SK-N-SH treated with all-trans-retinoic acid at 6 μM for 48 hours (cell line): ENCODE measurements at regions not wholly inside any gene's neighbourhood (a gene's known extent, or its start where the extent isn't known, plus 50 kb on each side); places are given as distances from the start of the nearest gene placed in this dataset.

Experiments used
- CREB5 ChIP-seq: fragments of 250-450 bp; sonication (Bioruptor Pico); IDR thresholded peaks from 2 replicates; pipeline ENCODE4 v1.5.1; 2020; ENCODE audit warnings: low read depth, mild to moderate bottlenecking, moderate library complexity
- GLIS3 ChIP-seq: fragments of 250-450 bp; sonication (Bioruptor Pico); IDR thresholded peaks from 2 replicates; pipeline ENCODE4 v1.5.0; 2020; ENCODE audit warnings: mild to moderate bottlenecking, moderate library complexity
- TCF4 ChIP-seq: fragments of 250-450 bp; sonication (Bioruptor Pico); IDR thresholded peaks from 2 replicates; pipeline ENCODE4 v1.8.0; 2021; ENCODE audit warnings: mild to moderate bottlenecking, moderate library complexity, borderline replicate concordance
- TOX ChIP-seq: fragments of 250-450 bp; sonication (Bioruptor Pico); IDR thresholded peaks from 2 replicates; pipeline ENCODE4 v1.8.0; 2021; ENCODE audit warnings: mild to moderate bottlenecking, moderate library complexity, borderline replicate concordance
- TF ChIP-seq, protein P1 (sequence below): fragments of 250-450 bp; sonication (Bioruptor Pico); IDR thresholded peaks from 2 replicates; pipeline ENCODE4 v1.8.0; 2021; ENCODE audit warnings: low read depth, mild to moderate bottlenecking, moderate library complexity, borderline replicate concordance
- TF ChIP-seq, protein P2 (sequence below): fragments of 250-450 bp; sonication (Bioruptor Pico); IDR thresholded peaks from 2 replicates; pipeline ENCODE4 v1.8.0; 2020; ENCODE audit warnings: mild to moderate bottlenecking, moderate library complexity, borderline replicate concordance

GRCh38 chr15:62297933-62298332 lies 132.8 kb upstream of the C2CD4B start:
- TF ChIP-seq, protein P1, sequence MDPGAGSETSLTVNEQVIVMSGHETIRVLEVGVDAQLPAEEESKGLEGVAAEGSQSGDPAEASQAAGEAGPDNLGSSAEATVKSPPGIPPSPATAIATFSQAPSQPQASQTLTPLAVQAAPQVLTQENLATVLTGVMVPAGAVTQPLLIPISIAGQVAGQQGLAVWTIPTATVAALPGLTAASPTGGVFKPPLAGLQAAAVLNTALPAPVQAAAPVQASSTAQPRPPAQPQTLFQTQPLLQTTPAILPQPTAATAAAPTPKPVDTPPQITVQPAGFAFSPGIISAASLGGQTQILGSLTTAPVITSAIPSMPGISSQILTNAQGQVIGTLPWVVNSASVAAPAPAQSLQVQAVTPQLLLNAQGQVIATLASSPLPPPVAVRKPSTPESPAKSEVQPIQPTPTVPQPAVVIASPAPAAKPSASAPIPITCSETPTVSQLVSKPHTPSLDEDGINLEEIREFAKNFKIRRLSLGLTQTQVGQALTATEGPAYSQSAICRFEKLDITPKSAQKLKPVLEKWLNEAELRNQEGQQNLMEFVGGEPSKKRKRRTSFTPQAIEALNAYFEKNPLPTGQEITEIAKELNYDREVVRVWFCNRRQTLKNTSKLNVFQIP (CRISPR knock-in tag), result no peak
- TF ChIP-seq CREB5 (CRISPR knock-in tag) (no peak), GLIS3 (no peak), TOX (no peak), TCF4 (CRISPR knock-in tag) (no peak)
- TF ChIP-seq, protein P2, sequence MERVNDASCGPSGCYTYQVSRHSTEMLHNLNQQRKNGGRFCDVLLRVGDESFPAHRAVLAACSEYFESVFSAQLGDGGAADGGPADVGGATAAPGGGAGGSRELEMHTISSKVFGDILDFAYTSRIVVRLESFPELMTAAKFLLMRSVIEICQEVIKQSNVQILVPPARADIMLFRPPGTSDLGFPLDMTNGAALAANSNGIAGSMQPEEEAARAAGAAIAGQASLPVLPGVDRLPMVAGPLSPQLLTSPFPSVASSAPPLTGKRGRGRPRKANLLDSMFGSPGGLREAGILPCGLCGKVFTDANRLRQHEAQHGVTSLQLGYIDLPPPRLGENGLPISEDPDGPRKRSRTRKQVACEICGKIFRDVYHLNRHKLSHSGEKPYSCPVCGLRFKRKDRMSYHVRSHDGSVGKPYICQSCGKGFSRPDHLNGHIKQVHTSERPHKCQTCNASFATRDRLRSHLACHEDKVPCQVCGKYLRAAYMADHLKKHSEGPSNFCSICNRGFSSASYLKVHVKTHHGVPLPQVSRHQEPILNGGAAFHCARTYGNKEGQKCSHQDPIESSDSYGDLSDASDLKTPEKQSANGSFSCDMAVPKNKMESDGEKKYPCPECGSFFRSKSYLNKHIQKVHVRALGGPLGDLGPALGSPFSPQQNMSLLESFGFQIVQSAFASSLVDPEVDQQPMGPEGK (CRISPR knock-in tag), result no peak
